OCI-LY7 (cell line): ENCODE measurements at regions not wholly inside any gene's neighbourhood (a gene's known extent, or its start where the extent isn't known, plus 50 kb on each side); places are given as distances from the start of the nearest gene placed in this dataset.

Experiments used
- EZH2phosphoT487 ChIP-seq: fragments of 200-600 bp; sonication (generic); IDR thresholded peaks from 2 replicates; pipeline ENCODE4 v1.6.1; 2018; ENCODE audit warnings: low read depth, borderline replicate concordance, mild to moderate bottlenecking, mixed run types, antibody characterized with exemption, low read length, moderate library complexity, mixed read lengths
- TF ChIP-seq, protein P1 (sequence below): fragments of 200-600 bp; sonication (generic); conservative IDR thresholded peaks from 2 replicates; pipeline ENCODE4 v1.5.1; 2014; ENCODE audit warnings: mild to moderate bottlenecking, antibody characterized with exemption, low read length, moderate library complexity, mixed read lengths

DNA sequence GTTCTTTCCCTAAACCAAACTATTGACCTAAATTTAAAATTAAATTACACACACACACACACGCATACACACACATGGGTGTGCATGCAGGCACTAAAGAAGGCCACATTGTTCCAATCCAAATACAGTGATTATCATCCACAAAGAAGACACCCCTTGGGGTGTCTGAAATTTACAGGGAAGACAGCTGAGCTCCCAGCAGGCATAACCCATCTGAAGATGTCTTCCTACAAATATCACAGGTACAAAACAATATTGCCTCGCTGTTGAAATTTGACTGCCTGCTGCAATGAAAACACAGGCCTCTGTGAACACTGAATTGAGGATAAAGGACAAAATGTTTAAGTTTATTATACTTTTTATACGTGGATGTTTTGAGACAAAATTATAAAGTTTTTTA is 50.2 kb upstream of the SLC7A11 start:
- TF ChIP-seq, protein P1, sequence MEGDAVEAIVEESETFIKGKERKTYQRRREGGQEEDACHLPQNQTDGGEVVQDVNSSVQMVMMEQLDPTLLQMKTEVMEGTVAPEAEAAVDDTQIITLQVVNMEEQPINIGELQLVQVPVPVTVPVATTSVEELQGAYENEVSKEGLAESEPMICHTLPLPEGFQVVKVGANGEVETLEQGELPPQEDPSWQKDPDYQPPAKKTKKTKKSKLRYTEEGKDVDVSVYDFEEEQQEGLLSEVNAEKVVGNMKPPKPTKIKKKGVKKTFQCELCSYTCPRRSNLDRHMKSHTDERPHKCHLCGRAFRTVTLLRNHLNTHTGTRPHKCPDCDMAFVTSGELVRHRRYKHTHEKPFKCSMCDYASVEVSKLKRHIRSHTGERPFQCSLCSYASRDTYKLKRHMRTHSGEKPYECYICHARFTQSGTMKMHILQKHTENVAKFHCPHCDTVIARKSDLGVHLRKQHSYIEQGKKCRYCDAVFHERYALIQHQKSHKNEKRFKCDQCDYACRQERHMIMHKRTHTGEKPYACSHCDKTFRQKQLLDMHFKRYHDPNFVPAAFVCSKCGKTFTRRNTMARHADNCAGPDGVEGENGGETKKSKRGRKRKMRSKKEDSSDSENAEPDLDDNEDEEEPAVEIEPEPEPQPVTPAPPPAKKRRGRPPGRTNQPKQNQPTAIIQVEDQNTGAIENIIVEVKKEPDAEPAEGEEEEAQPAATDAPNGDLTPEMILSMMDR, result no peak
- TF ChIP-seq EZH2phosphoT487, result no peak
